ENCODE measurements at regions not wholly inside any gene's neighbourhood (a gene's known extent, or its start where the extent isn't known, plus 50 kb on each side); places are given as distances from the start of the nearest gene placed in this dataset.

DNA sequence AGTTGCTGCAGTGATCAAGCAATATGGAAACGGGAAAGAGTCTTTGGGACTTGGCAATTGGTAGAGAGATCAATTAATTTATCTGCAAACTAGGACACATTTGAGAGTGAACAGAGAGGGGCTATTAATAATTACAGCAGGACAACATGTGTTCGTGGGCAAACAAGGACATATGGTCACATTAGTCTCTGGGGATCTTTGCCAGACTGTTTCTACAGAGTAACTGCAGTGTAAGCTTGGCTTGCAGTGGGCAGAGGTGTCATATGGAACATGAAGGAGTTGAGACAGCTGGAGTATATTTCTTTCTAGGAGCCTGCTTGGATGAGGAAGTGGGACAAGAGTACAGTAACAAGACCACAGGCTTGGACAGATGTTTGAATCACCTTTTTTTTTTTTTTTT is 232.1 kb upstream of the LYZL1 start:
- Histone ChIP-seq H3K36me3 (ENCODE audit: insufficient read depth, low read length) (no peaks in the 10 kb centered on the region), H3K4me3 (ENCODE audit: low read length in 2 of 2) (no peak overlapping the region), H3K4me1 (ENCODE audit: insufficient read depth, low read length) (no peaks in the 10 kb centered on the region), H3K27ac (ENCODE audit: low read depth, low read length) (no peak overlapping the region), H3K27me3 (ENCODE audit: insufficient read depth, low read length) (no peaks in the 10 kb centered on the region), H3K9me3 (ENCODE audit: control insufficient read depth in 1 of 2, low read length in 2 of 2) (no peaks in the 10 kb centered on the region)
- H3K9me3 Mint-ChIP-seq: peaks cover 0 to 1% (median 0%) of the 10 kb centered on the region in 8 donors
- ChIA-PET POLR2A (ENCODE audit: partially characterized antibody) (no interaction called here), CTCF (ENCODE audit: partially characterized antibody) (no interaction called here)
- no peak for DNase-seq
- H3K27me3 Mint-ChIP-seq: peaks cover 0 to 4% of the 10 kb centered on the region in 2 donors
- no peaks in the 10 kb centered on the region for H3K36me3 Mint-ChIP-seq
- H3K4me3 Mint-ChIP-seq: no peak overlapping the region
- intact Hi-C loops (cut with micrococcal nuclease): no loop called here
- no peaks in the 10 kb centered on the region for H3K4me1 Mint-ChIP-seq
- no peak overlapping the region for H3K27ac Mint-ChIP-seq

GRCh38 chr10:29057822-29058331 is 231.0 kb upstream of the LYZL1 start:
- H3K4me3 Mint-ChIP-seq: no peak overlapping the region

GRCh38 chr10:29063806-29064644 is 224.8 kb upstream of the LYZL1 start:
- Mint-ChIP-seq H3K27me3 (peaks cover 1 to 2% of the 10 kb centered on the region in 2 donors), H3K36me3 (no peaks in the 10 kb centered on the region), H3K4me1 (no peaks in the 10 kb centered on the region), H3K9me3 (no peaks in the 10 kb centered on the region), H3K27ac (no peak overlapping the region), H3K4me3 (no peak overlapping the region)
- Histone ChIP-seq H3K27me3 (ENCODE audit: insufficient read depth, low read length) (no peaks in the 10 kb centered on the region), H3K4me1 (ENCODE audit: insufficient read depth, low read length) (no peaks in the 10 kb centered on the region), H3K9me3 (ENCODE audit: control insufficient read depth in 1 of 2, low read length in 2 of 2) (no peaks in the 10 kb centered on the region), H3K36me3 (ENCODE audit: insufficient read depth, low read length) (no peaks in the 10 kb centered on the region), H3K4me3 (ENCODE audit: low read length in 2 of 2) (no peak overlapping the region), H3K27ac (ENCODE audit: low read depth, low read length) (no peak overlapping the region)
- intact Hi-C loops (cut with micrococcal nuclease): no loop called here
- ChIA-PET POLR2A (ENCODE audit: partially characterized antibody) (no interaction called here), CTCF (ENCODE audit: partially characterized antibody) (no interaction called here)
- no peak for DNase-seq

More at GRCh38 chr10:29057822-29058331, 231.0 kb upstream of the LYZL1 start:
- Mint-ChIP-seq H3K9me3 (no peaks in the 10 kb centered on the region), H3K36me3 (no peaks in the 10 kb centered on the region), H3K27ac (no peak overlapping the region), H3K27me3 (peaks cover 0 to 4% of the 10 kb centered on the region in 2 donors), H3K4me1 (no peaks in the 10 kb centered on the region)
- Histone ChIP-seq H3K36me3 (ENCODE audit: insufficient read depth, low read length) (no peaks in the 10 kb centered on the region), H3K27me3 (ENCODE audit: insufficient read depth, low read length) (no peaks in the 10 kb centered on the region), H3K9me3 (ENCODE audit: control insufficient read depth in 1 of 2, low read length in 2 of 2) (no peaks in the 10 kb centered on the region), H3K4me1 (ENCODE audit: insufficient read depth, low read length) (no peaks in the 10 kb centered on the region), H3K4me3 (ENCODE audit: low read length in 2 of 2) (no peak overlapping the region), H3K27ac (ENCODE audit: low read depth, low read length) (no peak overlapping the region)
- ChIA-PET POLR2A (ENCODE audit: partially characterized antibody) (no interaction called here), CTCF (ENCODE audit: partially characterized antibody) (no interaction called here)
- no peak for DNase-seq
- intact Hi-C loops (cut with micrococcal nuclease): no loop called here

GRCh38 chr10:29064680-29065079 is 224.2 kb upstream of the LYZL1 start:
- H3K27me3 ChIP-seq (ENCODE audit: insufficient read depth, low read length): no peaks in the 10 kb centered on the region
- Mint-ChIP-seq H3K36me3 (no peaks in the 10 kb centered on the region), H3K4me1 (no peaks in the 10 kb centered on the region), H3K27ac (no peak overlapping the region), H3K4me3 (no peak overlapping the region), H3K9me3 (no peaks in the 10 kb centered on the region), H3K27me3 (peaks cover 0 to 2% of the 10 kb centered on the region in 2 donors)
- H3K4me1 ChIP-seq (ENCODE audit: insufficient read depth, low read length): no peaks in the 10 kb centered on the region
- POLR2A ChIA-PET (ENCODE audit: partially characterized antibody): no interaction called here
- CTCF ChIA-PET (ENCODE audit: partially characterized antibody): no interaction called here
- H3K9me3 ChIP-seq (ENCODE audit: control insufficient read depth in 1 of 2, low read length in 2 of 2): no peaks in the 10 kb centered on the region
- intact Hi-C loops (cut with micrococcal nuclease): no loop called here
- no peak overlapping the region for H3K4me3 ChIP-seq (ENCODE audit: low read length in 2 of 2)
- no peaks in the 10 kb centered on the region for H3K36me3 ChIP-seq (ENCODE audit: insufficient read depth, low read length)
- H3K27ac ChIP-seq (ENCODE audit: low read depth, low read length): no peak overlapping the region
- DNase-seq: no peak

DNA sequence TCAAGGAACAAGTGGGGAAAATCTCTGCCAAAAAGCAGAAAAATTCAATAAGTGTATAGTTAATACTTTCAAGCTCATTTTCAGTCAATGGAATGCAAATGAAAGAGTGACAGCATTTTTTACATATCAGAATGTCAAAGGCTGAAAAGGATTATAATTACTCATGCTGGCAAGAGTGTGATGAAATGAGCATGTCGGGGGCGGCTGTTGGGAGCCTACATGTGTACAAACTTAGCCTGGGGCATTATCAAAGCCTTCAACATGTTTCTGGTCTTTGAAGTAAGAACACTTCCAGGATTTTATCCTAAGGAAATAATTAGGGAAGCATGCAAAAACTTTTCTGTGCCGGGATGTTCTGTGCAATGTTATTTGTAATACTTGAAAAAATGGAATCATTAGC is 221.7 kb upstream of the LYZL1 start:
- no peaks in the 10 kb centered on the region for H3K27me3 ChIP-seq (ENCODE audit: insufficient read depth, low read length)
- H3K9me3 ChIP-seq (ENCODE audit: control insufficient read depth in 1 of 2, low read length in 2 of 2): no peaks in the 10 kb centered on the region
- peaks cover 1 to 3% of the 10 kb centered on the region in 2 donors for H3K27me3 Mint-ChIP-seq
- H3K36me3 Mint-ChIP-seq: no peaks in the 10 kb centered on the region
- DNase-seq: no peak
- no peaks in the 10 kb centered on the region for H3K4me1 ChIP-seq (ENCODE audit: insufficient read depth, low read length)
- no peak overlapping the region for H3K27ac ChIP-seq (ENCODE audit: low read depth, low read length)
- no peaks in the 10 kb centered on the region for H3K9me3 Mint-ChIP-seq
- intact Hi-C loops (cut with micrococcal nuclease): no loop called here
- no peak overlapping the region for H3K4me3 Mint-ChIP-seq
- H3K36me3 ChIP-seq (ENCODE audit: insufficient read depth, low read length): no peaks in the 10 kb centered on the region
- H3K4me1 Mint-ChIP-seq: no peaks in the 10 kb centered on the region
- H3K4me3 ChIP-seq (ENCODE audit: low read length in 2 of 2): no peak overlapping the region
- ChIA-PET POLR2A (ENCODE audit: partially characterized antibody) (no interaction called here), CTCF (ENCODE audit: partially characterized antibody) (no interaction called here)
- no peak overlapping the region for H3K27ac Mint-ChIP-seq

- H3K36me3 ChIP-seq (ENCODE audit: insufficient read depth, low read length): no peaks in the 10 kb centered on the region
- no peaks in the 10 kb centered on the region for H3K4me1 ChIP-seq (ENCODE audit: insufficient read depth, low read length)
- no peaks in the 10 kb centered on the region for H3K9me3 ChIP-seq (ENCODE audit: control insufficient read depth in 1 of 2, low read length in 2 of 2)
- intact Hi-C loops (cut with micrococcal nuclease): no loop called here
- no peak overlapping the region for H3K4me3 ChIP-seq (ENCODE audit: low read length in 2 of 2)
- no peak overlapping the region for H3K27ac ChIP-seq (ENCODE audit: low read depth, low read length)
- Mint-ChIP-seq H3K27me3 (peaks cover 1 to 3% of the 10 kb centered on the region in 2 donors), H3K9me3 (no peaks in the 10 kb centered on the region), H3K4me1 (no peaks in the 10 kb centered on the region), H3K4me3 (no peak overlapping the region), H3K27ac (no peak overlapping the region), H3K36me3 (no peaks in the 10 kb centered on the region)
- POLR2A ChIA-PET (ENCODE audit: partially characterized antibody): no interaction called here
- CTCF ChIA-PET (ENCODE audit: partially characterized antibody): no interaction called here
- no peak for DNase-seq
- H3K27me3 ChIP-seq (ENCODE audit: insufficient read depth, low read length): no peaks in the 10 kb centered on the region
Measured at GRCh38 chr10:29067628-29068027, 221.2 kb upstream of the LYZL1 start.

- Mint-ChIP-seq H3K9me3 (no peaks in the 10 kb centered on the region), H3K4me3 (no peak overlapping the region), H3K36me3 (no peaks in the 10 kb centered on the region), H3K27me3 (peaks cover 1 to 3% of the 10 kb centered on the region in 2 donors), H3K27ac (no peak overlapping the region), H3K4me1 (no peaks in the 10 kb centered on the region)
- intact Hi-C loops (cut with micrococcal nuclease): no loop called here
- H3K36me3 ChIP-seq (ENCODE audit: insufficient read depth, low read length): no peaks in the 10 kb centered on the region
- H3K27me3 ChIP-seq (ENCODE audit: insufficient read depth, low read length): no peaks in the 10 kb centered on the region
- DNase-seq: no peak
- H3K27ac ChIP-seq (ENCODE audit: low read depth, low read length): no peak overlapping the region
- no peaks in the 10 kb centered on the region for H3K4me1 ChIP-seq (ENCODE audit: insufficient read depth, low read length)
- H3K9me3 ChIP-seq (ENCODE audit: control insufficient read depth in 1 of 2, low read length in 2 of 2): no peaks in the 10 kb centered on the region
- POLR2A ChIA-PET (ENCODE audit: partially characterized antibody): no interaction called here
- H3K4me3 ChIP-seq (ENCODE audit: low read length in 2 of 2): no peak overlapping the region
- CTCF ChIA-PET (ENCODE audit: partially characterized antibody): no interaction called here
Measured at GRCh38 chr10:29068302-29068701, 220.6 kb upstream of the LYZL1 start.

Data from CD4-positive, alpha-beta memory T cell (primary cell).